ENCODE measurements at regions not wholly inside any gene's neighbourhood (a gene's known extent, or its start where the extent isn't known, plus 50 kb on each side); places are given as distances from the start of the nearest gene placed in this dataset.
"Not testable (repeated sequence)": the region's sequence is repeated elsewhere in the genome, so short reads cannot be mapped to it uniquely, and the experiment has no call there.

GRCh38 chr4:1561286-1561990 is 122.7 kb downstream of the FAM53A start:
- DNase-seq (ENCODE audit: low read depth): no peak

- DNase-seq (ENCODE audit: low read depth): no peak
Measured at GRCh38 chr4:1559896-1560650, 124.0 kb downstream of the FAM53A start.

DNA sequence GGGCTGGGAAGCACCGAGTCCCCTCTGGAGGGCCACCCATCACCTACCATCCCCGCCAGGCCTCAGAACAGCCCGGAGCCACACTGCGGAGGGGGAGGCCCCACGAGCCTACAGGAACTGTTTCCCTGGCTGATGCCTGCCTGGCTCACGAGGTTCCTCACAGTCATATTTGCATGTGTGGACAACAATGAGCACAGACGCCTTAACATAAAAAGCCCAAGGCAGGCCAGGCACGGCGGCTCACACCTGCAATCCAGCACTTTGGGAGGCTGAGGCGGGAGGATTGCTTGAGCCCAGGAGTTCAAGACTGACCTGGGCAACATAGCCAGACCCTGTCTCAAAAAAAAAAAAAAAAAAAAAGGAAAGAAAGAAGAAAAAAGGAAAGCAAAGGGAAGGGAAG is 125.9 kb downstream of the FAM53A start:
- DNase-seq (ENCODE audit: low read depth): no peak

DNA sequence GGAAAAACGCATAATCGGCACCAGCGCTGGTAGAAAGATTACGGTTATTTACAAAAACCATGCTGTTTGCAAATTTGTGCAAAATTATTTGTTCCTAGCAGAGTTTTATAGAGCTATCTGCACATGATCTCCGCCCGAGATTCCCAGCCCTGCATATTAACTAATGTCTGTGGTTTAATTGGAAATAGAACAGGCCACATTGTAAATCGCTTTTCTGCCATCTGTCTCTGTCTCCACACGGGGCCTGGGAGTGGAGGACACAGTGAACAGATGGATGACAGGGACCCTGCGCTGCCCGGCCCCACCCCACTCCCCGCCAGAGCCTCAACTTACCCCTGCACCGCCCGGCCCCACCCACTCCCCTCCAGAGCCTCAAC is 126.9 kb downstream of the FAM53A start:
- DNase-seq (ENCODE audit: low read depth): no peak

DNA sequence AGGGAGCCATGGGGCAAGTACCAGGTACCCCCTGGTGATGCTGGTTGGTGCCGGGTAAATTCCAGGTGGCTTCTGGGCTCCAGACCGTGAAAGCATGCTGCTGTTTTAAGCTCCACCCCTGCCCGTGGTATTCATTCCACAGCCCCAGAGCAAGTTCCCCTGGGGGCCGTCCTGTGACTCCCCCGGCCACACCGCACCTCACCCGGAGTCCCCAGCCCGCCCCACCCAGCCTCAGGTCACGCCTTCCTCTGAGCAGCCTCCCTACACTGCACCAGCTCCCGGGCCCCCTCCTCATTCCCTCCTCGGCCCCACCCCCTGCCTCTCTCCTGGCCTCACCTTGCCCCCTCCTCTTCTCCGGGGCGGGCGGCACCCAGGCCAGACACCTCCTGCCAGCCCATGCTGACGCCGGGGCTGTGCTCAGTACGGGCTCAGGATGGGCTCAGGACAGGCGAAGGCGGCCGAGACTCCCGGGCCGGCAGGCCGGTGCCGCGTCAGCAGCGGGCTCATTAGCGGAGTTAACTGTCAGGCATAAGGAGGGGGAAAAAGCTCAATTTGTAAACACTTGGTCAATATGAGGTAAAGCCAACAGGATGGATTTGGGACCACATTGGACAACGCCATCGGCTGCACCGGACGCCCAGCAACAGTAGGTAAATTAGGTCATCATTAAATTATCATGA is 127.4 kb downstream of the FAM53A start:
- no peak for DNase-seq (ENCODE audit: low read depth)

- no peak for DNase-seq (ENCODE audit: low read depth)
Measured at GRCh38 chr4:1554876-1555265, 129.2 kb downstream of the FAM53A start.

GRCh38 chr4:1554246-1554875 is 129.8 kb downstream of the FAM53A start:
- DNase-seq (ENCODE audit: low read depth): no peak

- no peak for DNase-seq (ENCODE audit: low read depth)
Measured at GRCh38 chr4:1553365-1553764, 130.7 kb downstream of the FAM53A start.

- DNase-seq (ENCODE audit: low read depth): no peak
Measured at GRCh38 chr4:1552451-1552850, 131.7 kb downstream of the FAM53A start.

DNA sequence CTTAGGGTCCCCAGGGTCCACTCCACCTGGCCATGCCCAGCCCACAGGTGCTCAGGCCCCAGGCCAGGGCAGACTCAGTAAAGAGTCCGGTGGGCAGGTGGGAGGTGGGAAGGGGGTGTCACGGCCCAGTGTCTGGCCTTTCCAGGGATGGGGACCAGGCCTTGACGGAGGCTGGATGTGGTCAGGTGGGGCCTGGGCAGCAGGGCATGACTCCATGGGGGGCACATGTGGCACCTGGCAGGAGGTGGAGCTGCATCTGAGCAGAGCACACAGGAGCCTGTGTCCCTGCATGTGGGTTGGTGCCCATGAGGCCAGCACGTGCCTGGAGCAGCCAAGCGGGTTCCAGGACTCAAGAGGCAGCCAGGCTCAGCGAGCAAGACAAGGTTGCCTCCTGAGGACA is 132.9 kb downstream of the FAM53A start:
- no peak for DNase-seq (ENCODE audit: low read depth)

DNA sequence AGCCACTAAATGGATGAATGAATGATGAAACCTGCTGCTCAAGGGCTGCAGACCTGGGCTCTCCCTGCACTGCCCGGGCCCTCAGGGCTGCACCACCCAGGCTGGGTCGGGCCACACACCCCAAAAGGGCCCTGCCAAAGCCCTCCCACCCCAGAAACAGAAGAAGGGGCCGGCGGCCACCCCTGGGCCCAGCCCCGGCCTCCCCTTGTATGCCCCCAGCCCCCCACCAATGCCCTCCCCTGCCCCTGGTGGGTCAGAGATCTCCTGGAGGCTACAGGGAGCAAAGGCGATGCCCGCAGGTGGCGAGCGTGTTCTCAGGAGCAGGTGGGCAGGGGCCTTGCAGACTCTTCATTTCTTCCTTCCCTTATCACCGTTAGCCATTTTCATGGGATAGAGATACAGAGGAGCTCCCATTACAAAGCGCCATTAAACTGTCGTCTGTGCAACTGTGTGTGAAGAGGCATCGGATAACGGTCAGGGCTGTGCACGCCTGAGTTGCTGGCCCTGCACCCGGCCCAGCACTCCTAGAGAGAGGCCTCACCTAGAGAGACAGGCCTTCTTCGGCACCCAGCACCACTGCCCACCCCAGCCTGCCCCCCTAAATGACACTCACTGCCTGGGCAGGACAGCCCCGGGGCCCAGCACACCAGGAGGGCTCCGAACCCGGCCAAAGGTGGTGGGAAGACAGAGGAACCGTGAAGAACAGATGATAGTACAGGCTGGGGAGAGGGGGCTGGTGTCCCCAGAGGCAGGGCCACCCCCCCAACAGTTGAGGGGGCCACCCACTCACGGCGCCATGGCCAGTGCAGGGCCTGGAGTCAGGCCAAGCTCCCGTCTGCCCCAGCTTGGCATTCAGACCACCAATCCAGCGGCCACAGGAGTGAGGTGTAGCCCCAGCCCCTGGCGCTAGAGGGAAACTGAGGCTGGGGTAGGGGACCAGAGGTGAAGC is 133.7 kb downstream of the FAM53A start:
- DNase-seq (ENCODE audit: low read depth): no peak

- DNase-seq (ENCODE audit: low read depth): no peak
Measured at GRCh38 chr4:1549638-1550035, 134.5 kb downstream of the FAM53A start.

DNA sequence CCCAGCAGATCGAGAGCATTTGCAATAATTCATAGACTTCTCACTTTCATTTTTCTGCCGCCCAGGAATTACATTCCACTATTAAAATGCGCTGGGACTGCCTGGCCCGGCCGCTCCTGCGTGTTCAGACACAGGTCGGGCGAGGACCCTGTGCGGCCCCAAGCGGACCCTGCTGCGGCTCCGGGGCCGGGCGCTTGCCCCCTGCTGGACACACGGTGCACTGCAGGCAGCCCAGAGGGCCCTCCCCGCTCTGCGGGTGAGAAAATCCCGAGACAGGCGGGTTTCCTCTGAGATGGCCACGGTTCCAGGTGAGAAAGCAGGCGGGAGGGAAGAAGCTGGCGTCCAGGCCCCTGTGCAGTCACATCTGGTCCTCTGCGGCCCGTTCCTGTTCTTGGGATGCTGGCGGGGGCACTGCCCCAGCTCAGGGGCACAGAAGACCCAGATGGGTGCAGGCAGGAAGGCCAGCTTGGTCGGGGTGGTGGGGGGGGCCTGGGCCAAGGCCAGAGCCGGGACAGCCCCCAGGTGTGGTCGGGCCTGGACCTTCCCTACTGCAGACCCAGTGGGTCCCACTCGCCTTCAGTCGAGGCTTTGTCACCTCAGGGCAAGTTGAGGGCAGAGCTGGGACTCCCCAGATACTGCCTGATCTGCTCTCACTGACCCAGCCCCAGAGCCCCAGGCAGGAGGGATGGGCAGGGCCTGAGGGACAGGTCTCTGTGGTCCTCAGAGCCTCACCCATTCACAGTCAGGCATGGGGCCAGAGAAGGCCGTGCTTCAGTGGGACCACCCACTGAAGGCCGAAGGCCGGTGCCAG is 135.1 kb downstream of the FAM53A start:
- DNase-seq (ENCODE audit: low read depth): peak; percentile 50

- no peak for DNase-seq (ENCODE audit: low read depth)
Measured at GRCh38 chr4:1547856-1548826, 136.0 kb downstream of the FAM53A start.

DNA sequence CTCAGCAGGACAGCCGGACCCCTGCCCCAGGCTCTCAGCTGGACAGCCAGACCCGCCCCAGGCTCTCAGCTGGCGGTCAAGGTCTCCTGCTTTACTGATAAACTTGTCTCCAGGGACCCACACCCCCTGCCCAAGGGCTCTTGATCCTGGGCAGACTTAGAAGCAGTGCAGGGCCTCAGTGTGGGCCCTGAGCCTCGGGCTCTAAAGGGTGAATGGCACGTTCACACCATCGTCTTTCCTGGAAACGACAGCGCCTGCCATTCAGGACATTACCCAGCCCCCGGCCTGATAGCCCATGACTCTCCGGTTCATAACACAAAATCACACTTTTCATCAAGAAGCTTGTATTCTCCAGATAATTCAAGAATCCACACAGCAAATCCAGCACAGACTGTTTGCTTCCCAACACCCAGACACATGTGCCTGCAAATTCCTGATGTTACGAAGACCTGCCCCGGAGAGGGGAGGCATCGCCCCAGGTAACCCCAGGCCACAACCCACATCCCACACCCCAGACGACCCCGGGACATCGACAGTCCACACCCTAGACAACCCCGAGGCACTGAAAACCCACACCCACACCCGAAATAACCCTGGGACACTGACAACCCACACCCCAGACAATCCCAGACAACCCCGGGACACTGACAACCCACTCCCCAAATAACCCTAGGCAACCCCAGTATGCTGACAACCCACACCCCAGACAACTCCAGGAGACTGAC is 136.8 kb downstream of the FAM53A start:
- DNase-seq (ENCODE audit: low read depth): no peak

DNA sequence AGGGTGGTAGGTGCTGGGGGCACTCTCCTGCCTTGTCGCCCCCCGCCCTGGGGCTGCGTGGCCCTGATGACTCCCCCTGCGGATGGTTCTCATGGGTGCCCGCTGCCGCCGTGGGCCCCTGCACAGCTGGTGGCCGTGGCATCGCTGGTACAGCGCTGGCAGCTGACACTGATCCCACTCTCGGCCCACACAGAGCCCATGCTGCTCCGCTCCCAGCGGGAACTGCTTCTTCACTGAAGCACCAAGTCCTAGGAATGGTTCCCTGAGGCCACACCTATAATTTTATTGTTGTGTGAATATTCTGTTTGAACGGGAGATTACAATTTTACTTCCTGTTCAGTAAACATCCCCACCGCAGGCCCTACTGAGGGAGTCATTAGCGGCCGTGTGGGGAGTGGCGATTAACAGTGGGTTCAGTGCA is 138.6 kb upstream of the NKX1-1 start:
- no peak for DNase-seq (ENCODE audit: low read depth)

GRCh38 chr4:1544435-1544834 is 138.2 kb upstream of the NKX1-1 start:
- DNase-seq (ENCODE audit: low read depth): not testable (repeated sequence)

GRCh38 chr4:1543976-1544375 is 137.7 kb upstream of the NKX1-1 start:
- no peak for DNase-seq (ENCODE audit: low read depth)

DNA sequence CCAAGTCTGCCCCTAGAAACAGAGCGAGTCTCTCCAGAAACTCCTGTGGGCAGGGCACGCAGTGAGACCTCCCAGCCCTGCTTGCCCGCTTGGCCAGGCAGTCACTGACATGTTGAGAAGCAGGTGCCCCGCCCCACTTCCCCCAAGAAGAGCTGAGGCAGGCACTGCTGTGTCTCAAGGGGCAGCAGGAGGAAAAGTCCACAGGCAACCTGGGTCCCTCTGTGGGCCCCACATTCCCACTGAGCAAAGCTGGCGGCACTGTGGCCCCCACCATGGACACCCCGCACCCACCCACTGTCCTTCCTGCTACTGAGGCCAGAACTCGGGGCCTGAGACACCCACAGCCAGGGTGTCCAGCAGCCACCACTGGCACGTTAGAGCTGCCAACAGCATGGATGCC is 137.3 kb upstream of the NKX1-1 start:
- DNase-seq (ENCODE audit: low read depth): no peak

Measured in activated gamma-delta T cell treated with anti-CD3 and anti-CD28 coated beads, Interleukin-2, amount 50 U/mL, for 16 hours (primary cell).